ENCODE measurements at regions not wholly inside any gene's neighbourhood (a gene's known extent, or its start where the extent isn't known, plus 50 kb on each side); places are given as distances from the start of the nearest gene placed in this dataset.

DNA sequence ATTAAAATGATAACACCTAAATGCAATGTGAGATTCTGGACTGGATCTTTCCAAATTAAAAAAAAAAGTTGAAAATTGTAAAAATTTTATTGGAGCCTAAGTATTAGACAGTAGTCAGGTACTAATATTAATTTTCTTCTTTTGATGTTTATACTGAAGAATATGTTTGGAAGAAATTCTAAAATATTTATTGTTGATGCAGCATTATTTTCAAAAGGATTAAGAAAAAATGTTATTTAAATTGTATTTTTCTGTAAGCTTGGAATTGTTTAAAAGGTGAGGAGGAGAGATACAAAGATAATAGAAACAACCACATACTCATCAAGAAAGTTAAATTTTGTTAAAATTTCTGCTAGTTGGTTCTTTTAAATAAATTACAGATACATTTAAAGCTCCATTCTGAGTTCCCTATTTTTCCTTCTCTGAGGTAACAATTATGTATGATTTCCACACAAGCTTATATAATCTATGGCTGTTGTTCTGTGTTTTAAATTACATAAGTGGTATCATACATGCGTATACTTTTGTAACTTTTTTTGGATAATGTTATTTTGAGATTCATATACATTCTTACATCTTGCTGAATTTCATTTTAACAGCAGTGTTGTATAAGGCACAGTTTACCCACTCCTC is 180.3 kb upstream of the RGS18 start:
- Mint-ChIP-seq H3K27ac (no peak overlapping the region), H3K36me3 (peaks cover 2% of the 10 kb centered on the region), H3K27me3 (ENCODE audit: insufficient read depth, low read depth) (peaks cover 4% of the 10 kb centered on the region), H3K9me3 (peaks cover 11% of the 10 kb centered on the region), H3K4me3 (no peak overlapping the region), H3K4me1 (no peaks in the 10 kb centered on the region)
- Histone ChIP-seq H4K20me1 (ENCODE audit: low read depth) (no peaks in the 10 kb centered on the region), H3K36me3 (no peaks in the 10 kb centered on the region), H3K27me3 (no peaks in the 10 kb centered on the region), H3K9me3 (ENCODE audit: low read depth) (no peaks in the 10 kb centered on the region), H3K4me1 (no peaks in the 10 kb centered on the region), H3K79me2 (ENCODE audit: low read depth) (no peaks in the 10 kb centered on the region), H2AFZ (replicated peaks) (no peak overlapping the region), H3K27ac (no peak overlapping the region), H3K4me2 (no peak overlapping the region), H3F3A (ENCODE audit: low read depth) (no peaks in the 10 kb centered on the region), H3K9ac (no peak overlapping the region), H3K4me3 (no peak overlapping the region)
- TF ChIP-seq, protein P1, sequence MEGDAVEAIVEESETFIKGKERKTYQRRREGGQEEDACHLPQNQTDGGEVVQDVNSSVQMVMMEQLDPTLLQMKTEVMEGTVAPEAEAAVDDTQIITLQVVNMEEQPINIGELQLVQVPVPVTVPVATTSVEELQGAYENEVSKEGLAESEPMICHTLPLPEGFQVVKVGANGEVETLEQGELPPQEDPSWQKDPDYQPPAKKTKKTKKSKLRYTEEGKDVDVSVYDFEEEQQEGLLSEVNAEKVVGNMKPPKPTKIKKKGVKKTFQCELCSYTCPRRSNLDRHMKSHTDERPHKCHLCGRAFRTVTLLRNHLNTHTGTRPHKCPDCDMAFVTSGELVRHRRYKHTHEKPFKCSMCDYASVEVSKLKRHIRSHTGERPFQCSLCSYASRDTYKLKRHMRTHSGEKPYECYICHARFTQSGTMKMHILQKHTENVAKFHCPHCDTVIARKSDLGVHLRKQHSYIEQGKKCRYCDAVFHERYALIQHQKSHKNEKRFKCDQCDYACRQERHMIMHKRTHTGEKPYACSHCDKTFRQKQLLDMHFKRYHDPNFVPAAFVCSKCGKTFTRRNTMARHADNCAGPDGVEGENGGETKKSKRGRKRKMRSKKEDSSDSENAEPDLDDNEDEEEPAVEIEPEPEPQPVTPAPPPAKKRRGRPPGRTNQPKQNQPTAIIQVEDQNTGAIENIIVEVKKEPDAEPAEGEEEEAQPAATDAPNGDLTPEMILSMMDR (IDR thresholded peaks at IDR 0.05), result no peak
- TF ChIP-seq EZH2phosphoT487 (IDR thresholded peaks at IDR 0.05) (no peak), EZH2 (IDR thresholded peaks at IDR 0.05) (no peak)
- no peak for DNase-seq (ENCODE audit: low spot score)

- H3K4me3 Mint-ChIP-seq, result no peak overlapping the region
- Histone ChIP-seq H3K27me3 (no peaks in the 10 kb centered on the region), H4K20me1 (ENCODE audit: low read depth) (no peaks in the 10 kb centered on the region), H3K36me3 (no peaks in the 10 kb centered on the region), H3K27ac (no peak overlapping the region), H3K9ac (no peak overlapping the region), H2AFZ (replicated peaks) (no peak overlapping the region), H3K79me2 (ENCODE audit: low read depth) (no peaks in the 10 kb centered on the region), H3K4me2 (no peak overlapping the region), H3K4me1 (no peaks in the 10 kb centered on the region), H3F3A (ENCODE audit: low read depth) (no peaks in the 10 kb centered on the region), H3K4me3 (no peak overlapping the region), H3K9me3 (ENCODE audit: low read depth) (no peaks in the 10 kb centered on the region)
- H3K4me1 Mint-ChIP-seq, result no peaks in the 10 kb centered on the region
- H3K9me3 Mint-ChIP-seq, result peaks cover 9% of the 10 kb centered on the region
- no peak for DNase-seq (ENCODE audit: low spot score)
- peaks cover 2% of the 10 kb centered on the region for H3K36me3 Mint-ChIP-seq
- no peak overlapping the region for H3K27ac Mint-ChIP-seq
- peaks cover 4% of the 10 kb centered on the region for H3K27me3 Mint-ChIP-seq (ENCODE audit: insufficient read depth, low read depth)
- TF ChIP-seq, protein P1 (IDR thresholded peaks at IDR 0.05), result no peak
- TF ChIP-seq EZH2phosphoT487 (IDR thresholded peaks at IDR 0.05), result no peak
- no peak for TF ChIP-seq EZH2 (IDR thresholded peaks at IDR 0.05)
Observed at GRCh38 chr1:191984856-191985255, 173.4 kb upstream of the RGS18 start.

DNA sequence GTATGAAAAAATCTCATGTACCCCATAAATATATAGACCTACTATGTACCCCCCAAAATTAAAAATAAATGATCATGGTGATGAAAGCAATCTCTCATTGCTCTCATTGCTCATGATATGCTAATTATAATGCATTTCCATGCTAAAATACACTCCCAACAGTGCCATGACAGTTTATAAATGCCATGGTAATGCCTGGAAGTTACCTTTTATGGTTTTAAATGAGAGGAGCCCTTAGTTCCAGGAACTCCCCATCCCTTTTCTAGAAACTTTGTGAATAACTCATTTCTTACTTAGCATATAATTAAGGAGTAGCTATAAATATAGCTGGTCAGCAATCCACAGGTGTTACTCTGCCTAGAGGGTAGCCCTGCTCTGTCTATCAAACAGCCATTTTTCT is 166.1 kb upstream of the RGS18 start:
- Mint-ChIP-seq H3K9me3 (no peaks in the 10 kb centered on the region), H3K36me3 (no peaks in the 10 kb centered on the region), H3K27me3 (ENCODE audit: insufficient read depth, low read depth) (no peaks in the 10 kb centered on the region), H3K4me1 (no peaks in the 10 kb centered on the region), H3K27ac (no peak overlapping the region), H3K4me3 (no peak overlapping the region)
- Histone ChIP-seq H3K4me3 (no peak overlapping the region), H3K27ac (no peak overlapping the region), H3K79me2 (ENCODE audit: low read depth) (no peaks in the 10 kb centered on the region), H3K4me2 (no peak overlapping the region), H3K36me3 (no peaks in the 10 kb centered on the region), H2AFZ (replicated peaks) (no peak overlapping the region), H3K9ac (no peak overlapping the region), H4K20me1 (ENCODE audit: low read depth) (no peaks in the 10 kb centered on the region), H3K4me1 (no peaks in the 10 kb centered on the region), H3F3A (ENCODE audit: low read depth) (no peaks in the 10 kb centered on the region), H3K9me3 (ENCODE audit: low read depth) (no peaks in the 10 kb centered on the region), H3K27me3 (no peaks in the 10 kb centered on the region)
- TF ChIP-seq EZH2 (IDR thresholded peaks at IDR 0.05) (no peak), EZH2phosphoT487 (IDR thresholded peaks at IDR 0.05) (no peak)
- TF ChIP-seq, protein P1 (IDR thresholded peaks at IDR 0.05), result no peak
- DNase-seq (ENCODE audit: low spot score), result no peak
